GM10248 (cell line): ENCODE measurements at regions not wholly inside any gene's neighbourhood (a gene's known extent, or its start where the extent isn't known, plus 50 kb on each side); places are given as distances from the start of the nearest gene placed in this dataset.

Source experiments
- CTCF ChIA-PET: fragments of 300-600 bp; sonication (Branson Sonifier 250); formaldehyde crosslinking; extraction: SDS; loops from one replicate; lab custom pipeline; 2021; ENCODE audit warnings: antibody characterized with exemption; lab: Yijun Ruan, JAX
- POLR2A ChIA-PET: fragments of 350-650 bp; sonication (Branson Sonifier 250); formaldehyde crosslinking; extraction: SDS; loops from one replicate; lab custom pipeline; 2020; ENCODE audit warnings: antibody characterized with exemption; lab: Yijun Ruan, JAX
- DNase-seq: peaks from one replicate; pipeline ENCODE4 v3.0.0; 2012; ENCODE audit errors: extremely low spot score
- CTCF ChIP-seq: IDR thresholded peaks from 2 replicates; pipeline ENCODE4 v1.5.1; 2012; ENCODE audit warnings: mild to moderate bottlenecking, low read depth; ENCODE audit errors: extremely low read depth, missing control alignments, control extremely low read depth

- POLR2A ChIA-PET, result no interaction called here
- no peak for TF ChIP-seq CTCF
- DNase-seq, result no peak
- CTCF ChIA-PET, result interaction anchor here (1.2 kb wide), 1 partner anchor 20 kb away, joined by 5 read pairs; no protein-coding TSS in a partner anchor
Measured at GRCh38 chr2:53230691-53231090, 536.9 kb upstream of the CHAC2 start.

GRCh38 chr2:53227535-53227934, 540.1 kb upstream of the CHAC2 start:
- CTCF ChIA-PET, result no interaction called here
- POLR2A ChIA-PET, result no interaction called here
- TF ChIP-seq CTCF, result no peak
- DNase-seq, result no peak

- no peak for DNase-seq
- POLR2A ChIA-PET, result no interaction called here
- TF ChIP-seq CTCF, result no peak
- CTCF ChIA-PET, result interaction anchor here (1.3 to 1.7 kb wide), 2 partner anchors 16 to 30 kb away, joined by 3 read pairs; no protein-coding TSS in a partner anchor
Measured at GRCh38 chr2:53220969-53221368, 546.6 kb upstream of the CHAC2 start.

GRCh38 chr2:53217250-53217649, 550.4 kb upstream of the CHAC2 start:
- no peak for DNase-seq
- no peak for TF ChIP-seq CTCF
- ChIA-PET CTCF (no interaction called here), POLR2A (no interaction called here)

GRCh38 chr2:53216805-53217204, 550.8 kb upstream of the CHAC2 start:
- ChIA-PET CTCF (no interaction called here), POLR2A (no interaction called here)
- TF ChIP-seq CTCF, result no peak
- DNase-seq, result no peak

GRCh38 chr2:53212576-53212975, 555.0 kb upstream of the CHAC2 start:
- ChIA-PET POLR2A (no interaction called here), CTCF (interaction anchor here (0.6 kb wide), 1 partner anchor 12 kb away, joined by 3 read pairs; no protein-coding TSS in a partner anchor)
- DNase-seq, result no peak
- TF ChIP-seq CTCF, result no peak

GRCh38 chr2:53211201-53211774, 556.3 kb upstream of the CHAC2 start:
- ChIA-PET POLR2A (no interaction called here), CTCF (interaction anchor here (2.0 kb wide), 1 partner anchor 20 kb away, joined by 5 read pairs; no protein-coding TSS in a partner anchor)
- TF ChIP-seq CTCF, result no peak
- DNase-seq, result no peak
